ENCODE measurements at regions not wholly inside any gene's neighbourhood (a gene's known extent, or its start where the extent isn't known, plus 50 kb on each side); places are given as distances from the start of the nearest gene placed in this dataset.

DNA sequence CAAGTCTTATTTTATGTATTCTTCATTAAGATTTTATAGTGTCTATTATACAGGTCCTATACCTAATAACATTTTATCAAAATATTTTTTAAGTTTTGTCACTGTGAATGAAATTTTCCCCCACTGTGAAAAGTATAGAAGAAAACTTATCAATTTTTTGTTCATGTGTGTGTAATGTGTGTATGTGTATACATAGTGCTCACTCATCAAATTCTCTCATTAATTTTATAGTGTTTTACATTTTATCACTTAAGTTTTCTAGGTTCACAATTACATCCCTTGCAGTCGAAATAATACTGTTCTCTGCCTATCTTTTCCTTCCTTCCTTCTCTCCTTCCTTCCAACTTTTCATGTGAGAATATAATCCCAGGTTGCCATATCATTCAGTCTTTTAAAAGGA, 93.2 kb upstream of the FBXO11 start:
- BruUV-seq (replicated peaks), result no TSS peak
- DNase-seq (ENCODE audit: extremely low read depth in 1 of 4, low spot score in 3 of 4) (no peak), ATAC-seq (no peak), FAIRE-seq (no peak)
- 5% methylated on average over 1 of the region's 1 CpG for WGBS (ENCODE audit: insufficient coverage, low coverage, missing lambda C conversion rate)
- Histone ChIP-seq H3K27ac (ENCODE audit: extremely low read depth, low read depth, low read length) (no peak overlapping the region), H3K36me3 (ENCODE audit: control insufficient read depth, insufficient read depth, low read length) (no peaks in the 10 kb centered on the region), H3K9me1 (ENCODE audit: control insufficient read depth, insufficient read depth, low read length) (no peaks in the 10 kb centered on the region), H3K9me3 (replicated peaks; ENCODE audit: control insufficient read depth, insufficient read depth, low read depth, low read length) (no peaks in the 10 kb centered on the region), H2AFZ (ENCODE audit: low read depth, low read length) (no peak overlapping the region), H3K4me2 (ENCODE audit: insufficient read depth, low read length) (no peak overlapping the region), H3K4me1 (replicated peaks in 1 of 2; ENCODE audit: control insufficient read depth in 2 of 2, insufficient read depth in 2 of 2, low read length in 2 of 2) (no peaks in the 10 kb centered on the region), H3K79me2 (ENCODE audit: control insufficient read depth, insufficient read depth, low read length) (no peaks in the 10 kb centered on the region), H3K4me3 (no peak overlapping the region), H4K20me1 (replicated peaks; ENCODE audit: control insufficient read depth, insufficient read depth, low read length) (no peaks in the 10 kb centered on the region), H3K27me3 (ENCODE audit: control insufficient read depth in 2 of 2, insufficient read depth in 2 of 2, low read length in 2 of 2) (peaks cover 4 to 7% of the 10 kb centered on the region in 2 experiments; a peak in 3 of 5 replicates), H3K9ac (ENCODE audit: insufficient read depth in 1 of 2, low read depth in 2 of 2, low read length in 2 of 2) (no peak overlapping the region)
- POLR2A ChIA-PET, result no interaction called here
- CTCF ChIA-PET (ENCODE audit: low intra/inter-chr PET ratio), result no interaction called here
- TF ChIP-seq ZNF316 (IDR thresholded peaks at IDR 0.05) (peak; percentile 62), L3MBTL2 (IDR thresholded peaks at IDR 0.05) (no peak), ZNF239 (CRISPR knock-in tag; IDR thresholded peaks at IDR 0.05) (no peak), HOXB6 (CRISPR knock-in tag; IDR thresholded peaks at IDR 0.05; ENCODE audit: borderline replicate concordance) (no peak), C11orf30 (IDR thresholded peaks at IDR 0.05; ENCODE audit: low read depth) (peak; percentile 24), ZNF133 (CRISPR knock-in tag; IDR thresholded peaks at IDR 0.05) (no peak), BCOR (IDR thresholded peaks at IDR 0.05) (no peak)
- TF ChIP-seq, protein P1, sequence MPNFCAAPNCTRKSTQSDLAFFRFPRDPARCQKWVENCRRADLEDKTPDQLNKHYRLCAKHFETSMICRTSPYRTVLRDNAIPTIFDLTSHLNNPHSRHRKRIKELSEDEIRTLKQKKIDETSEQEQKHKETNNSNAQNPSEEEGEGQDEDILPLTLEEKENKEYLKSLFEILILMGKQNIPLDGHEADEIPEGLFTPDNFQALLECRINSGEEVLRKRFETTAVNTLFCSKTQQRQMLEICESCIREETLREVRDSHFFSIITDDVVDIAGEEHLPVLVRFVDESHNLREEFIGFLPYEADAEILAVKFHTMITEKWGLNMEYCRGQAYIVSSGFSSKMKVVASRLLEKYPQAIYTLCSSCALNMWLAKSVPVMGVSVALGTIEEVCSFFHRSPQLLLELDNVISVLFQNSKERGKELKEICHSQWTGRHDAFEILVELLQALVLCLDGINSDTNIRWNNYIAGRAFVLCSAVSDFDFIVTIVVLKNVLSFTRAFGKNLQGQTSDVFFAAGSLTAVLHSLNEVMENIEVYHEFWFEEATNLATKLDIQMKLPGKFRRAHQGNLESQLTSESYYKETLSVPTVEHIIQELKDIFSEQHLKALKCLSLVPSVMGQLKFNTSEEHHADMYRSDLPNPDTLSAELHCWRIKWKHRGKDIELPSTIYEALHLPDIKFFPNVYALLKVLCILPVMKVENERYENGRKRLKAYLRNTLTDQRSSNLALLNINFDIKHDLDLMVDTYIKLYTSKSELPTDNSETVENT (CRISPR knock-in tag; IDR thresholded peaks at IDR 0.05), result no peak
- intact Hi-C loops (cut with micrococcal nuclease), result no loop called here
- in situ Hi-C loops (cut with MboI), result no loop called here

Measured in K562 (cell line).